ENCODE measurements at regions not wholly inside any gene's neighbourhood (a gene's known extent, or its start where the extent isn't known, plus 50 kb on each side); places are given as distances from the start of the nearest gene placed in this dataset.

DNA sequence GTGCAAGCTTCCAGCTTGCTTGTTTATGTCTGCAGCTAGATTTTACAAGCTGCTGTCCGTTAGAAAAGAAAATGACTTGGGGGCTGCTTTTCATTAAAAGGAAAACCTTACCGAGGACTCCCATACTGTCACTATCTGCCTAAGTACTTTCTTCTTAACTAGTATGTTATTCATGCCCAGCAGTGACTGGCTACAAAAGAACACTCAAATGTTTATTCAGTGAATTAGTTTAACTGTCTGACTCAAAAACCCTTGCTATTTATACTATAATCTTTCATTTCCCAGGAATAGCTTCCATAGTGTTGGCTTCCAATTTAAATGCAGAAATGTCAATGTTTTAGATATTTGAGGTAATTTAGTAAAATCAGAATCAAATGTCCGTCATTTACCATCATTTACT is 164.9 kb downstream of the DTHD1 start:
- no peak for TF ChIP-seq POLR2A (IDR thresholded peaks at IDR 0.05; ENCODE audit: low read depth, low read length)
- TF ChIP-seq, protein P1, sequence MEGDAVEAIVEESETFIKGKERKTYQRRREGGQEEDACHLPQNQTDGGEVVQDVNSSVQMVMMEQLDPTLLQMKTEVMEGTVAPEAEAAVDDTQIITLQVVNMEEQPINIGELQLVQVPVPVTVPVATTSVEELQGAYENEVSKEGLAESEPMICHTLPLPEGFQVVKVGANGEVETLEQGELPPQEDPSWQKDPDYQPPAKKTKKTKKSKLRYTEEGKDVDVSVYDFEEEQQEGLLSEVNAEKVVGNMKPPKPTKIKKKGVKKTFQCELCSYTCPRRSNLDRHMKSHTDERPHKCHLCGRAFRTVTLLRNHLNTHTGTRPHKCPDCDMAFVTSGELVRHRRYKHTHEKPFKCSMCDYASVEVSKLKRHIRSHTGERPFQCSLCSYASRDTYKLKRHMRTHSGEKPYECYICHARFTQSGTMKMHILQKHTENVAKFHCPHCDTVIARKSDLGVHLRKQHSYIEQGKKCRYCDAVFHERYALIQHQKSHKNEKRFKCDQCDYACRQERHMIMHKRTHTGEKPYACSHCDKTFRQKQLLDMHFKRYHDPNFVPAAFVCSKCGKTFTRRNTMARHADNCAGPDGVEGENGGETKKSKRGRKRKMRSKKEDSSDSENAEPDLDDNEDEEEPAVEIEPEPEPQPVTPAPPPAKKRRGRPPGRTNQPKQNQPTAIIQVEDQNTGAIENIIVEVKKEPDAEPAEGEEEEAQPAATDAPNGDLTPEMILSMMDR (IDR thresholded peaks at IDR 0.05; ENCODE audit: extremely low read depth in 1 of 2, insufficient read depth in 1 of 2, low read depth in 1 of 2, low read length in 2 of 2) = no peak
- TF ChIP-seq, protein P2, sequence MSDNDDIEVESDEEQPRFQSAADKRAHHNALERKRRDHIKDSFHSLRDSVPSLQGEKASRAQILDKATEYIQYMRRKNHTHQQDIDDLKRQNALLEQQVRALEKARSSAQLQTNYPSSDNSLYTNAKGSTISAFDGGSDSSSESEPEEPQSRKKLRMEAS (IDR thresholded peaks at IDR 0.05; ENCODE audit: insufficient read depth, insufficient read length) = no peak
